HL-60 (cell line): ENCODE measurements at regions not wholly inside any gene's neighbourhood (a gene's known extent, or its start where the extent isn't known, plus 50 kb on each side); places are given as distances from the start of the nearest gene placed in this dataset.

Experiments used
- CTCF ChIP-seq: IDR thresholded peaks from one replicate; pipeline ENCODE4 v1.5.1; 2011; ENCODE audit warnings: low read length, control low read depth, inconsistent platforms; ENCODE audit not compliant: insufficient read depth
- POLR2AphosphoS5 ChIP-seq: IDR thresholded peaks from 2 replicates; pipeline ENCODE4 v1.6.1; 2012; ENCODE audit warnings: low read depth
- REST ChIP-seq: IDR thresholded peaks from 2 replicates; pipeline ENCODE4 v1.6.1; 2012; ENCODE audit warnings: low read depth; ENCODE audit not compliant: insufficient replicate concordance

- no peak for TF ChIP-seq CTCF
- no peak for TF ChIP-seq POLR2AphosphoS5
- TF ChIP-seq REST: no peak
These were observed 397.7 kb downstream of the TMEM38B start for GRCh38 chr9:106092083-106092482.
